Activated CD4-positive, alpha-beta T cell treated with anti-CD3 and anti-CD28 coated beads for 36 hours (primary cell): ENCODE measurements at regions not wholly inside any gene's neighbourhood (a gene's known extent, or its start where the extent isn't known, plus 50 kb on each side); places are given as distances from the start of the nearest gene placed in this dataset.

Experiments used
- ATAC-seq: fragments of 200-7000 bp; cut with Tn5 transposase; one replicate; pipeline ENCODE4 v1.10.0; 2021; ENCODE audit warnings: mild to moderate bottlenecking, moderate library complexity
- CTCF ChIA-PET: fragments of 350-600 bp; sonication (Branson Sonifier 250); formaldehyde crosslinking; loops from one replicate; lab custom pipeline; 2021; ENCODE audit warnings: antibody characterized with exemption; lab: Charles Lee
- POLR2A ChIA-PET: fragments of 350-600 bp; sonication (Branson Sonifier 250); formaldehyde crosslinking; loops from one replicate; lab custom pipeline; 2021; ENCODE audit warnings: antibody characterized with exemption, inconsistent platforms; lab: Charles Lee
- DNase-seq: peaks from one replicate; pipeline ENCODE4 v3.0.0-alpha.2; 2020
- H3K27ac Mint-ChIP-seq: one replicate; pipeline ENCODE4 v1.8.0; 2021; ENCODE audit warnings: mixed read lengths
- H3K27me3 Mint-ChIP-seq: one replicate; pipeline ENCODE4 v1.8.0; 2021; ENCODE audit warnings: mixed read lengths
- H3K36me3 Mint-ChIP-seq: one replicate; pipeline ENCODE4 v1.8.0; 2021; ENCODE audit warnings: low read depth, mixed read lengths
- H3K4me1 Mint-ChIP-seq: one replicate; pipeline ENCODE4 v1.8.0; 2021; ENCODE audit warnings: mixed read lengths
- H3K4me3 Mint-ChIP-seq: one replicate; pipeline ENCODE4 v1.8.0; 2021; ENCODE audit warnings: mild to moderate bottlenecking, moderate library complexity, mixed read lengths
- H3K9me3 Mint-ChIP-seq: one replicate; pipeline ENCODE4 v1.8.0; 2021; ENCODE audit warnings: low read depth, mixed read lengths
- intact Hi-C, 2 experiments: fragments of 100-400 bp; cut with DNase I in 1 of 2; cut with micrococcal nuclease in 1 of 2; formaldehyde crosslinking; loops; one replicate each; pipeline versions ENCODE4 v1.14.2 to v1.15.1; 2022 to 2024; cut with DNase I, micrococcal nuclease

- CTCF ChIA-PET: no interaction called here
- intact Hi-C loops: no loop called here
- H3K27me3 Mint-ChIP-seq: no peaks in the 10 kb centered on the region
- H3K9me3 Mint-ChIP-seq: peaks cover 3% of the 10 kb centered on the region
- POLR2A ChIA-PET: no interaction called here
- DNase-seq (no peak), ATAC-seq (no peak)
- no peak overlapping the region for H3K27ac Mint-ChIP-seq
- no peaks in the 10 kb centered on the region for H3K36me3 Mint-ChIP-seq
- no peak overlapping the region for H3K4me3 Mint-ChIP-seq
- no peaks in the 10 kb centered on the region for H3K4me1 Mint-ChIP-seq
These were observed 244.4 kb upstream of the FBXL7 start for GRCh38 chr5:15255576-15255975.

- no peaks in the 10 kb centered on the region for H3K36me3 Mint-ChIP-seq
- peaks cover 3% of the 10 kb centered on the region for H3K9me3 Mint-ChIP-seq
- DNase-seq (no peak), ATAC-seq (no peak)
- ChIA-PET CTCF (no interaction called here), POLR2A (no interaction called here)
- no peak overlapping the region for H3K27ac Mint-ChIP-seq
- intact Hi-C loops: no loop called here
- no peaks in the 10 kb centered on the region for H3K27me3 Mint-ChIP-seq
- H3K4me3 Mint-ChIP-seq: no peak overlapping the region
- H3K4me1 Mint-ChIP-seq: no peaks in the 10 kb centered on the region
These were observed 245.4 kb upstream of the FBXL7 start for GRCh38 chr5:15254607-15255006.

DNA sequence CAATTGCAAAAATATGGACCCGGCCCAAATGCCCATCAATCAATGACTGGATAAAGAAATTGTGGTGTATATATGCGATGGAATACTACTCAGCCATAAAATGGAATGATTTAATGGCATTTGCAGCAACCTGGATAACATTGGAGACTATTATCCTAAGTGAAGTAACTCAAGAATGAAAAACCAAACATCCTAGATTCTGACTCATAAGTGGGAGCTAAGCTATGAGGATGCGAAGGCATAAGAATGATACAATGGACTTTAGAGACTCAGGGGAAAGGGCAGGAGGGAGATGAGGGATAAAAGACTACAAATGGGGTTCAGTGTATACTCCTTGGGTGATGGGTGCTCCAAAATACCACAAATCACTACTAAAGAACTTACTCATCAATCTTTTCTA, 247.6 kb upstream of the FBXL7 start:
- Mint-ChIP-seq H3K4me3 (no peak overlapping the region), H3K9me3 (peaks cover 7% of the 10 kb centered on the region), H3K27ac (no peak overlapping the region), H3K36me3 (no peaks in the 10 kb centered on the region), H3K27me3 (no peaks in the 10 kb centered on the region), H3K4me1 (no peaks in the 10 kb centered on the region)
- intact Hi-C loops: no loop called here
- DNase-seq (no peak), ATAC-seq (no peak)
- ChIA-PET POLR2A (no interaction called here), CTCF (no interaction called here)

GRCh38 chr5:15249152-15249551, 250.8 kb upstream of the FBXL7 start:
- POLR2A ChIA-PET: no interaction called here
- CTCF ChIA-PET: no interaction called here
- intact Hi-C loops: no loop called here
- H3K27ac Mint-ChIP-seq: no peak overlapping the region
- peaks cover 22% of the 10 kb centered on the region for H3K9me3 Mint-ChIP-seq
- H3K4me3 Mint-ChIP-seq: no peak overlapping the region
- H3K36me3 Mint-ChIP-seq: no peaks in the 10 kb centered on the region
- H3K4me1 Mint-ChIP-seq: no peaks in the 10 kb centered on the region
- no peak for DNase-seq
- no peaks in the 10 kb centered on the region for H3K27me3 Mint-ChIP-seq
- ATAC-seq: no peak

- ChIA-PET POLR2A (no interaction called here), CTCF (no interaction called here)
- DNase-seq: no peak
- intact Hi-C loops: no loop called here
- no peak overlapping the region for H3K4me3 Mint-ChIP-seq
- H3K27ac Mint-ChIP-seq: no peak overlapping the region
- no peaks in the 10 kb centered on the region for H3K36me3 Mint-ChIP-seq
- peaks cover 25% of the 10 kb centered on the region for H3K9me3 Mint-ChIP-seq
- H3K27me3 Mint-ChIP-seq: no peaks in the 10 kb centered on the region
- H3K4me1 Mint-ChIP-seq: no peaks in the 10 kb centered on the region
- ATAC-seq: no peak
These were observed 251.2 kb upstream of the FBXL7 start for GRCh38 chr5:15248731-15249130.

DNA sequence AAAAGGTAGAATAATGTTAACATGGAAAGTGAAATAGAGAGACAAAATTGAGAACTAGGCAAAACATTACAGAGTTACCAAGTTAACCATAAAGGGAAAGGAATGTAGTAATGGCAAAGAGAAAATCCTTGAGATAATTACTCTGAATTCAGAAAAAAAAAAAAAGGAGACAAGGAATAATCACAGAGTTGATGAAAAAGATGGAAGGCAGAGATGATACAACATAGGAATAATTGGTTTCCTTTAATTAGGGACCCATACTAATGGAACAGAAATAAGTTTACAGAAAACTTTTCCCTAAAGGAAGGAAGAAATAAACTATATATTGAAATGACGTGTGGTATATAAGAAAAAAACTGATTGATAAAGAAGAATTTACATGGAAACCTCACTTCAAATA, 254.1 kb upstream of the FBXL7 start:
- H3K27ac Mint-ChIP-seq: no peak overlapping the region
- intact Hi-C loops: no loop called here

GRCh38 chr5:15243301-15244020, 256.5 kb upstream of the FBXL7 start:
- Mint-ChIP-seq H3K9me3 (peaks cover 34% of the 10 kb centered on the region), H3K27me3 (no peaks in the 10 kb centered on the region), H3K36me3 (no peaks in the 10 kb centered on the region), H3K27ac (no peak overlapping the region), H3K4me3 (no peak overlapping the region), H3K4me1 (no peaks in the 10 kb centered on the region)
- no peak for ATAC-seq
- intact Hi-C loops: no loop called here
- no peak for DNase-seq
- CTCF ChIA-PET: no interaction called here
- POLR2A ChIA-PET: no interaction called here

More for the DNA sequence above, 254.1 kb upstream of the FBXL7 start:
- ChIA-PET CTCF (no interaction called here), POLR2A (no interaction called here)
- no peaks in the 10 kb centered on the region for H3K27me3 Mint-ChIP-seq
- DNase-seq: no peak
- H3K4me3 Mint-ChIP-seq: no peak overlapping the region
- no peak for ATAC-seq
- peaks cover 29% of the 10 kb centered on the region for H3K9me3 Mint-ChIP-seq
- H3K36me3 Mint-ChIP-seq: no peaks in the 10 kb centered on the region
- H3K4me1 Mint-ChIP-seq: no peaks in the 10 kb centered on the region

GRCh38 chr5:15241216-15241821, 258.7 kb upstream of the FBXL7 start:
- ATAC-seq (no peak), DNase-seq (no peak)
- intact Hi-C loops: no loop called here
- no peak overlapping the region for H3K4me3 Mint-ChIP-seq
- H3K27ac Mint-ChIP-seq: no peak overlapping the region
- H3K36me3 Mint-ChIP-seq: no peaks in the 10 kb centered on the region
- POLR2A ChIA-PET: no interaction called here
- H3K4me1 Mint-ChIP-seq: no peaks in the 10 kb centered on the region
- H3K27me3 Mint-ChIP-seq: no peaks in the 10 kb centered on the region
- CTCF ChIA-PET: interaction anchor here (0.6 kb wide), 1 partner anchor 739 kb away, joined by 3 read pairs; no protein-coding TSS in a partner anchor
- peaks cover 33% of the 10 kb centered on the region for H3K9me3 Mint-ChIP-seq

GRCh38 chr5:15238006-15238405, 262.0 kb upstream of the FBXL7 start:
- DNase-seq (no peak), ATAC-seq (no peak)
- intact Hi-C loops: no loop called here
- ChIA-PET CTCF (no interaction called here), POLR2A (no interaction called here)
- no peaks in the 10 kb centered on the region for H3K36me3 Mint-ChIP-seq
- H3K4me1 Mint-ChIP-seq: no peaks in the 10 kb centered on the region
- H3K27ac Mint-ChIP-seq: no peak overlapping the region
- no peak overlapping the region for H3K4me3 Mint-ChIP-seq
- H3K9me3 Mint-ChIP-seq: peaks cover 17% of the 10 kb centered on the region
- no peaks in the 10 kb centered on the region for H3K27me3 Mint-ChIP-seq

GRCh38 chr5:15236911-15237508, 263.0 kb upstream of the FBXL7 start:
- no peak for DNase-seq
- ChIA-PET POLR2A (no interaction called here), CTCF (no interaction called here)
- Mint-ChIP-seq H3K9me3 (peaks cover 15% of the 10 kb centered on the region), H3K27me3 (no peaks in the 10 kb centered on the region), H3K4me3 (no peak overlapping the region), H3K27ac (no peak overlapping the region), H3K4me1 (no peaks in the 10 kb centered on the region), H3K36me3 (no peaks in the 10 kb centered on the region)
- no peak for ATAC-seq
- intact Hi-C loops: no loop called here

- peaks cover 24% of the 10 kb centered on the region for H3K9me3 Mint-ChIP-seq
- H3K36me3 Mint-ChIP-seq: no peaks in the 10 kb centered on the region
- H3K27ac Mint-ChIP-seq: no peak overlapping the region
- intact Hi-C loops: no loop called here
- H3K4me3 Mint-ChIP-seq: no peak overlapping the region
- ATAC-seq (no peak), DNase-seq (no peak)
- H3K4me1 Mint-ChIP-seq: no peaks in the 10 kb centered on the region
- ChIA-PET POLR2A (no interaction called here), CTCF (no interaction called here)
- H3K27me3 Mint-ChIP-seq: no peaks in the 10 kb centered on the region
These were observed 265.1 kb upstream of the FBXL7 start for GRCh38 chr5:15234911-15235310.

DNA sequence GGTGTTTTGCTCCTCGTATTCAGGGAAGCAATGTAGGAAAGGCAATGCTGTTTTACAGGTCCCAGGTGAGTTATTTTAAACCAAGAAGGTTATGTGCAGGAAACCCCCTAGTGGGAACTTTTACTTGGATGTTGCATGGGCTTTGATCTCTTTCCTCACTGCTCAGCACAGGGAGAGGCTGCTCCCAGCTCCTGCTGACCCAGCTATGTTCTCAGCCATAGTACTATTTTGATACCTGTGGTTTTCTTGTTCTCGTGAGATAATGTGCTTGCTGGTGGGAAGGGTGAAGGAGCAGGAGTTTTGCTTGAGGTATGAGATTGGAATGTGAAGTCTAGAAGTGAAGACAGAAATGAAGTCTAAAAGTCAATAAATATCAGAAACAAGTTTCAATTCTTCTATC, 265.6 kb upstream of the FBXL7 start:
- ATAC-seq: no peak
- ChIA-PET POLR2A (no interaction called here), CTCF (no interaction called here)
- DNase-seq: no peak
- H3K4me1 Mint-ChIP-seq: no peaks in the 10 kb centered on the region
- no peak overlapping the region for H3K27ac Mint-ChIP-seq
- H3K36me3 Mint-ChIP-seq: no peaks in the 10 kb centered on the region
- intact Hi-C loops: no loop called here
- H3K4me3 Mint-ChIP-seq: no peak overlapping the region
- no peaks in the 10 kb centered on the region for H3K27me3 Mint-ChIP-seq
- peaks cover 19% of the 10 kb centered on the region for H3K9me3 Mint-ChIP-seq
